SK-N-SH (cell line): ENCODE measurements at regions not wholly inside any gene's neighbourhood (a gene's known extent, or its start where the extent isn't known, plus 50 kb on each side); places are given as distances from the start of the nearest gene placed in this dataset.

Experiments
- EP300 ChIP-seq, 2 experiments: IDR thresholded peaks; 2 replicates each; pipeline versions ENCODE4 v1.4.0 to v1.6.1; 2012; ENCODE audit warnings: borderline replicate concordance in 1 of 2, low read depth in 1 of 2, low read length in 1 of 2
- EZH2phosphoT487 ChIP-seq: fragments of 200-600 bp; sonication (generic); IDR thresholded peaks from 2 replicates; pipeline ENCODE4 v1.6.1; 2017; ENCODE audit warnings: low read depth, mixed run types, mild to moderate bottlenecking, antibody characterized with exemption, moderate library complexity, borderline replicate concordance
- GABPA ChIP-seq: IDR thresholded peaks from 2 replicates; pipeline ENCODE4 v1.4.0; 2012; ENCODE audit warnings: low read depth, mild to moderate bottlenecking
- POLR2AphosphoS5 ChIP-seq: IDR thresholded peaks from 2 replicates; pipeline ENCODE4 v1.6.1; 2012; ENCODE audit warnings: low read depth, low read length
- RAD21 ChIP-seq: IDR thresholded peaks from 2 replicates; pipeline ENCODE4 v1.6.1; 2012; ENCODE audit warnings: mild to moderate bottlenecking, low read length
- RFX5 ChIP-seq: IDR thresholded peaks from 2 replicates; pipeline ENCODE4 v1.6.1; 2012; ENCODE audit warnings: mild to moderate bottlenecking, improper control_type of control experiment, low read length
- SIN3A ChIP-seq: IDR thresholded peaks from 2 replicates; pipeline ENCODE4 v1.6.1; 2012; ENCODE audit warnings: low read depth, mild to moderate bottlenecking, low read length, moderate library complexity, borderline replicate concordance
- SMC3 ChIP-seq: IDR thresholded peaks from 2 replicates; pipeline ENCODE4 v1.6.1; 2012; ENCODE audit warnings: low read depth, low read length, improper control_type of control experiment
- YY1 ChIP-seq: IDR thresholded peaks from 2 replicates; pipeline ENCODE4 v1.4.0; 2012; ENCODE audit warnings: low read depth, mild to moderate bottlenecking
- TF ChIP-seq, protein P1 (sequence below): fragments of 200-600 bp; sonication (generic); IDR thresholded peaks from 2 replicates; pipeline ENCODE4 v1.6.1; 2017; ENCODE audit warnings: antibody characterized with exemption, mild to moderate bottlenecking, moderate library complexity
- TF ChIP-seq, protein P2 (sequence below): IDR thresholded peaks from 2 replicates; pipeline ENCODE4 v1.4.0; 2012; ENCODE audit warnings: low read depth, borderline replicate concordance
- TF ChIP-seq, protein P3 (sequence below): fragments of 150-350 bp; IDR thresholded peaks from 2 replicates; pipeline ENCODE4 v1.6.1; 2017; ENCODE audit warnings: antibody characterized with exemption, low read length, low read depth, borderline replicate concordance
- TF ChIP-seq, protein P4 (sequence below): IDR thresholded peaks from 2 replicates; pipeline ENCODE4 v1.6.1; 2012; ENCODE audit warnings: mild to moderate bottlenecking, low read depth, low read length, moderate library complexity

DNA sequence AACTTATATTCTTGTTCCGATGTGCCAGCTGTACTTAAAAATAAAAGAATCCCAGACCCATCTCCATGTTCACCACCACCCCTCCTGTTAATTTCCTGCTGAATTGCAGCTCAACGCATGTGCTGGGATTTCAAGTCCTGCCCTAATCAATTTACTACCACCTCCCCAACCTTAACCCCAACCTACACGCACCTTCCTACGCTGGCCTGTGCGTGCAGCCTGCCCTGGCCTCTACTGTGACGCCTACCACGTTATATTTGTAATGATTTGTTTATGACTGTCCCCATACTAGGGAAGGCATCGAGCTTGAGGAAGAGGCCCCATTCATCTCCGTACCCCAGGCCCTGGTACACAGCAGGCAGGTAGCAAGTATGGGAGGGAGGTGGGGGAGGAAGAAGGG is 251.1 kb downstream of the MRTFB start:
- TF ChIP-seq, protein P1, sequence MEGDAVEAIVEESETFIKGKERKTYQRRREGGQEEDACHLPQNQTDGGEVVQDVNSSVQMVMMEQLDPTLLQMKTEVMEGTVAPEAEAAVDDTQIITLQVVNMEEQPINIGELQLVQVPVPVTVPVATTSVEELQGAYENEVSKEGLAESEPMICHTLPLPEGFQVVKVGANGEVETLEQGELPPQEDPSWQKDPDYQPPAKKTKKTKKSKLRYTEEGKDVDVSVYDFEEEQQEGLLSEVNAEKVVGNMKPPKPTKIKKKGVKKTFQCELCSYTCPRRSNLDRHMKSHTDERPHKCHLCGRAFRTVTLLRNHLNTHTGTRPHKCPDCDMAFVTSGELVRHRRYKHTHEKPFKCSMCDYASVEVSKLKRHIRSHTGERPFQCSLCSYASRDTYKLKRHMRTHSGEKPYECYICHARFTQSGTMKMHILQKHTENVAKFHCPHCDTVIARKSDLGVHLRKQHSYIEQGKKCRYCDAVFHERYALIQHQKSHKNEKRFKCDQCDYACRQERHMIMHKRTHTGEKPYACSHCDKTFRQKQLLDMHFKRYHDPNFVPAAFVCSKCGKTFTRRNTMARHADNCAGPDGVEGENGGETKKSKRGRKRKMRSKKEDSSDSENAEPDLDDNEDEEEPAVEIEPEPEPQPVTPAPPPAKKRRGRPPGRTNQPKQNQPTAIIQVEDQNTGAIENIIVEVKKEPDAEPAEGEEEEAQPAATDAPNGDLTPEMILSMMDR: no peak
- TF ChIP-seq RFX5 (no peak), RAD21 (no peak), POLR2AphosphoS5 (no peak), EP300 (IDR thresholded peaks at IDR 0.05; ENCODE audit: borderline replicate concordance in 1 of 2, low read depth in 1 of 2, low read length in 1 of 2) (no peak), SMC3 (no peak), YY1 (no peak), GABPA (no peak), EZH2phosphoT487 (no peak), SIN3A (no peak)
- TF ChIP-seq, protein P2, sequence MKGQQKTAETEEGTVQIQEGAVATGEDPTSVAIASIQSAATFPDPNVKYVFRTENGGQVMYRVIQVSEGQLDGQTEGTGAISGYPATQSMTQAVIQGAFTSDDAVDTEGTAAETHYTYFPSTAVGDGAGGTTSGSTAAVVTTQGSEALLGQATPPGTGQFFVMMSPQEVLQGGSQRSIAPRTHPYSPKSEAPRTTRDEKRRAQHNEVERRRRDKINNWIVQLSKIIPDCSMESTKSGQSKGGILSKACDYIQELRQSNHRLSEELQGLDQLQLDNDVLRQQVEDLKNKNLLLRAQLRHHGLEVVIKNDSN: no peak
- TF ChIP-seq, protein P3, sequence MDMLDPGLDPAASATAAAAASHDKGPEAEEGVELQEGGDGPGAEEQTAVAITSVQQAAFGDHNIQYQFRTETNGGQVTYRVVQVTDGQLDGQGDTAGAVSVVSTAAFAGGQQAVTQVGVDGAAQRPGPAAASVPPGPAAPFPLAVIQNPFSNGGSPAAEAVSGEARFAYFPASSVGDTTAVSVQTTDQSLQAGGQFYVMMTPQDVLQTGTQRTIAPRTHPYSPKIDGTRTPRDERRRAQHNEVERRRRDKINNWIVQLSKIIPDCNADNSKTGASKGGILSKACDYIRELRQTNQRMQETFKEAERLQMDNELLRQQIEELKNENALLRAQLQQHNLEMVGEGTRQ: no peak
- TF ChIP-seq, protein P4, sequence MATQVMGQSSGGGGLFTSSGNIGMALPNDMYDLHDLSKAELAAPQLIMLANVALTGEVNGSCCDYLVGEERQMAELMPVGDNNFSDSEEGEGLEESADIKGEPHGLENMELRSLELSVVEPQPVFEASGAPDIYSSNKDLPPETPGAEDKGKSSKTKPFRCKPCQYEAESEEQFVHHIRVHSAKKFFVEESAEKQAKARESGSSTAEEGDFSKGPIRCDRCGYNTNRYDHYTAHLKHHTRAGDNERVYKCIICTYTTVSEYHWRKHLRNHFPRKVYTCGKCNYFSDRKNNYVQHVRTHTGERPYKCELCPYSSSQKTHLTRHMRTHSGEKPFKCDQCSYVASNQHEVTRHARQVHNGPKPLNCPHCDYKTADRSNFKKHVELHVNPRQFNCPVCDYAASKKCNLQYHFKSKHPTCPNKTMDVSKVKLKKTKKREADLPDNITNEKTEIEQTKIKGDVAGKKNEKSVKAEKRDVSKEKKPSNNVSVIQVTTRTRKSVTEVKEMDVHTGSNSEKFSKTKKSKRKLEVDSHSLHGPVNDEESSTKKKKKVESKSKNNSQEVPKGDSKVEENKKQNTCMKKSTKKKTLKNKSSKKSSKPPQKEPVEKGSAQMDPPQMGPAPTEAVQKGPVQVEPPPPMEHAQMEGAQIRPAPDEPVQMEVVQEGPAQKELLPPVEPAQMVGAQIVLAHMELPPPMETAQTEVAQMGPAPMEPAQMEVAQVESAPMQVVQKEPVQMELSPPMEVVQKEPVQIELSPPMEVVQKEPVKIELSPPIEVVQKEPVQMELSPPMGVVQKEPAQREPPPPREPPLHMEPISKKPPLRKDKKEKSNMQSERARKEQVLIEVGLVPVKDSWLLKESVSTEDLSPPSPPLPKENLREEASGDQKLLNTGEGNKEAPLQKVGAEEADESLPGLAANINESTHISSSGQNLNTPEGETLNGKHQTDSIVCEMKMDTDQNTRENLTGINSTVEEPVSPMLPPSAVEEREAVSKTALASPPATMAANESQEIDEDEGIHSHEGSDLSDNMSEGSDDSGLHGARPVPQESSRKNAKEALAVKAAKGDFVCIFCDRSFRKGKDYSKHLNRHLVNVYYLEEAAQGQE: no peak
